Dedifferentiated amniotic fluid mesenchymal stem cell (primary cell): ENCODE measurements at regions not wholly inside any gene's neighbourhood (a gene's known extent, or its start where the extent isn't known, plus 50 kb on each side); places are given as distances from the start of the nearest gene placed in this dataset.
"Not testable (repeated sequence)": the region's sequence is repeated elsewhere in the genome, so short reads cannot be mapped to it uniquely, and the experiment has no call there.

Source experiments
- DNase-seq: peaks from one replicate; pipeline ENCODE4 v3.0.0-alpha.2; 2016; ENCODE audit errors: extremely low spot score

DNA sequence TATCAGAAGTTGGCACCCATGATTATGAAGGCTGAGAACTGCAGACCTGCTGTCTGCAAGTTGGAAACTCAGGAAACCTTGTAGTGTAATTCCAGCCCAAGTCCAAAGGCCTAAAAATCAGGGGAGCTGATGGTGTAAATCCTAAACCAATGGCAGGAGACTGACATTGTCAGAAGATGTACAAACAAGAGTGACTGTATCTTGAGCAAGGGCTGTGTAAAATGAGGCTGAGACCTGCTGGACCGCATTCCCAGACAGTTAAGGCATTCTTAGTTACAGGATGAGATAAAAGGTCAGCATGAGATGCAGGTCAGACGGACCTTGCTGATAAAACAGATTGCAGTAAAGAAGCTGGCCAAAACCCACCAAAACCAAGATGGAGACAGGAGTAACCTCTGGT lies 147.7 kb downstream of the COG6 start:
- no peak for DNase-seq

DNA sequence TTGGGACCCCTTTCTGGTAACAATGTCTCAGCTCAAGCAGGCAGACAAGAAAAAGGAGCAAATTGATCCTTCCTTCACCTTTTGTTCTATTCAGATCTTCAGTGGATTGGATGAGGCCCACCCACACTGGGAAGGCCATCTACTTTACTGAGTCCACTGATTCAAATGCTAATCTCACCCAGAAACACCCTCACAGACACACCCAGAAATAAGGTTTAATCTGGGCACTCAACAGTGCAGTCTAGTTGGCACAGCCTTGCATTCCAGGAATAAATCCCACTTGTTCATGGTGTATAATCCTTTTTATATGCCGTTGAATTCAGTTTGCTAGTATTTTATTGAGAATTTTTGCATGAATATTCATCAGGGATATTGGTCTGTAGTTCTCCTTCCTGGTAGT lies 148.4 kb downstream of the COG6 start:
- DNase-seq: no peak

DNA sequence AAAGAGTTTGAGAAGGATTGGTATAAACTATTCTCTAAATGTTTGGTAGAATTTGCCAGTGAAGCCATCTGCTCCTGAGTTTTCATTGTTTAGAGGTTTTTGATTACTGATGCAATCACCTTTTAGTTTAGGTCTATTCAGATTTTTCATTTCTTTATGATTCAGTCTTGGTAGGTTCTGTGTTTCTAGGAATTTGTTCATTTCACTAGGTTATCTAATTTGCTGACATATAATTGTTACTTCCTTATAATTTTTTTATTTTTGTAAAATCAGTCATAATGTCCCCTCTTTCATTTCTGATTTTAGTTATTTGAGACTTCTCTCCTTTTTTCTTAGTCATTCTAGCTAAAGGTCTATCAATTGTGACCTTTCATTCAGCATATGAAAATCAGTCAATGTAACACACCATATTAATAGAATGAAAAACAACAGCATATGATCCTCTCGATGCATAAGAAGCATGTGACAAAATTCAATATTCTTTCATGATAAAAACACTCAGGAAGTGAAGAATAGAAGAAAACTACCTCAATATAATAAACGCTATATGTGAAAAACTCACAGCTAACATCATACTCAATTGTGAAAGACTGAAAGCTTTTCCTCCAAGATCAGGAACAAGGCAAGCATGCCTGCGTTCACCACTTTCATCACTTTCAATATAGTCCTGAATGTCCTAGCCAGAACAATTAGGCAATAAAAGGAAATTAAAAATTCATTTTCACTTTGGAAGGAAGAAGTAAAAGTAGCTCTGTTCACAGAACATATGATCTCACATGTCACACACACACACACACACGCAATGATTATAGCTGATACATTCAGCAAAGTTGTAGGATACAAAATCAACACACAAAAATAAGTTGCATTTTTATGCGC lies 149.1 kb downstream of the COG6 start:
- no peak for DNase-seq

DNA sequence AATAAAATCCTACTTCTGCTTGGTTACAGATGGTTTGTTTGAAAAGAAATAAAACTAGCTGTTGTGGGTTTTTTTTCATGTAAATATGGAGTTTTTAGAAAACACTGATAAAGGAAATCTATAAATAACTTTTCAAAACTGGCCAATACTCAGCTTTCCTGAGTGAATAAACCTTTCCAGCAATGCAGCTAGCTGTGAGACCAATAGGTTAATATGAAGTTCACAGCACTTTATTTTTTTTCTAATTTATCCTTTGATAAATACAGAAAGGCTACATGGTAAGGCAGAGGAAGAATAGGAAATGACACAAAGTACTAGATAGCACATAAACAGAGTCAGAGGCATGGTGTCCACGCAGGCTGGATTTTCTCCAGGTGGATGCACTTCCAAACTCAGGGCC lies 154.0 kb downstream of the COG6 start:
- no peak for DNase-seq

DNA sequence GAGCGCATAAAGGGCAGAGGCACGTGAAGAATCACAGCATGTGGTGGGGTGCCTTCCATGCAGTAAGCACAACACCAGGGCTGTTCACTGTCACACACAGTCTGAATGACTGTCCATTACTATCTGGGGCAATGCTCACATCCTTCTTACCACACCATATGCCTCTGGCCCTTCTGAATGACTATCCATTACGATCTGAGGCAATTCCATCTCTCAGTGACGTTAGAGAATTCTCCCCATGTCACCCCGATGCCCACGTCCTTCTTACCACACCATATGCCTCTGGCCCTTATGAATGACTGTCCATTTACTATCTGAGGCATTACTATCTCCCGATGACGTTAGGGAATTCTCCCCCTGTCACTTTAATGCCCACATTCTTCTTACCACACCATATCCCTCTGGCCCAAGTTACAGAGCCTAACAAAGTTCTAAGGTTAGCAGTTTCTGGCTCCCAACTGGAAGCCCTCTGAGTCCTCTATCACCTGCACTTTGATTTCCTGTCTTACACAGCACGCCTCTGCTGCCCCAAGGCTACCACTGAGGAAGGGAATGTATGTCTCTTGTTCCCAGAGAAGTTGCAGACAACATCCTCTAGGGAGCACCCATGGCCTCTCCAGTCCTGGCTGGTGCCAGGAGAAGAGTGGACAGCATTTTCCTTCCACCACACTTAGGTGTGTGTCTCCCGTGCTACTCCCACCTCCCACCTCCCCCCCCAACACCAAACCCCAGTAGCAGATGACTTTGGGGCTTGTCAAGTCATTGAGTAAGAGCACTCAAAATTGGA lies 154.8 kb downstream of the COG6 start:
- DNase-seq: no peak

DNA sequence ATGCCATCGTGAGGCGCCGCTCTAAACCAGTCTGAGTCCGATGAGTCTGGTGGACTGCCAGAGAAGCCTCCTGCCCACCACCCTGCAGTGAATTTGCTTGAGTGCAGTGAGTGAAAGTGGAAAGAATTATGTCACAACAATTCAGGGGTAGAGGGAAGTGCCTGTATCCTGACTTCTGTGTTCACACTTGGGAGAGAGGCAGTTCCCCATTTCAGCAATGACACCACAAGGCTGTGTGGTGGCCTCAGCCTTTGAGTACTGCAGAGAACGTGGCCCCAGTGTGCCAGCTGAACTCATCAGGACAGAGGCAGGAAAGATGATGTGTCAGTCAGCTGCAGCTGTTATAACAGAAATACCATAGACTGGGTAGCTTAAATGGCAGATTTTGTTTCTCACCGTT lies 155.6 kb downstream of the COG6 start:
- no peak for DNase-seq

DNA sequence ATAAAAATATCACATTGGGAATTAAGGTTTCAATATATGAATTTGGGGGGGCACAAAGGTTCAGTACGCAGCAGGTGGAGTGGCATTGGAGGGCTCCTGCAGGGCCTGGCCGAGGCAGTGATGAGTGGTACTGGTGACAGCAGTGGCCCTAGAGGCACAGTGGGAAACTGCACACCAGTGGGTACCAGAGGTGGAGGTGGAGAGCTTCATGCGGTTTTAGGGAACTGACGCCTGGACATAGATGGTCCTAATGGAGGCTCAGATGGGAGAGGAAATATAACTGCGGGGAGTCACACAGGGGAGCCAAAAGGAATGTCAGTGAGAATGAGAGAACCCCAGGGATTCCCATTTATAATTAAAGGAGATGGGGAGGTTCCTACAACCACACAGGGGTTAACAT lies 156.2 kb downstream of the COG6 start:
- DNase-seq: no peak

DNA sequence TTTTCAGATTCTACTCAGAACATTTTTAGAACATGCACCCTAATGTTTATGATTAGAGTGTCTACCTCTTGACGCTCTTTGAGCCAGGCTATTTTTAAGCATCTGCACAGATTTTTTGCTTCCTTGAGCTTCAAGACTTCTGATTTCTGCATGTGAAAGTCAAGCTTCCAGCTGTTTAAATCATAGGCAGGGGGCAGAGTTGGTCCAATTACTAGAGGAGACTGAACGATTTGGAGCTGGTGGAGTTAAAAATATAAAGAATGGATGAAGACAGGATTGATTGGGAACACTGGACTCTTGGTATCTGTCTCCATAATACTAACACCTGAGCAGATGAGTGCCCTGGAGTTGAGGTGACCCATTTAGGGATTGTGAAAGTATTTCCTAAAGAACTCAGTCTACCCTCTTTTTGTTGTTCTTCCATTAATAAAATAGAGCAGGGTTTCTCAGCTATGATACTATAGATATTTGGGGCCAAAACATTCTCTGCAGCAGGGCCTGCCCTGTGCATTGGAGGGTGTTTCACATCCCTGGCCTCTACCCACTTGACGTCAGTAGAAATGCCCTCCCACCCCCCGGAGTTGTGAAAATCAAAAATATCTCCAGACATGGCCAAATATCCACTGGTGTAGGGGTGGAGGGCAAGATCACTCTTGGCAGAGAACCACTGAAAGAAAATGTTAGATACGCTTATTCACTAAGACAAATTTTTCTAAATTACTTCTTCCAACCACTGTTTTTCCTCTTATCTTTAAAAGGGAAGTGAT lies 160.1 kb downstream of the COG6 start:
- DNase-seq: no peak

DNA sequence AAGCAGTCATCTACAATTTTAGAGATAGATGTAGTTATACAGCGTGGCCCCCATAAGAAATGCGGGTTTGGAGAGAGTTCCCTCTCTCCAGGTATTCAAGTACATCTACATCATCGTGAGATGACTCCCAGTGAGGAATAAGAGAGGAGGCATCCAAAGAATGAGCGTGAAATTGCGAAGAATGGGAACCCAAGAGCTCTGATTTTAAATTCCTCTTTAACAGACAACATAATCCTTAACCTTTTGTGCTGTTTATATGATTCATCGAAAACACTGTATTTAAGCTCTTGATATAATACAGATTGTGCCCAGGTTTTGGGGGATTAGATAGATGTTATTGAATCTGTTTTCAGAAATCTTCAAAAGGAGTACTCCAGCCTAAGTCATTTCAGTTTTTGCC lies 161.5 kb downstream of the COG6 start:
- DNase-seq: no peak

DNA sequence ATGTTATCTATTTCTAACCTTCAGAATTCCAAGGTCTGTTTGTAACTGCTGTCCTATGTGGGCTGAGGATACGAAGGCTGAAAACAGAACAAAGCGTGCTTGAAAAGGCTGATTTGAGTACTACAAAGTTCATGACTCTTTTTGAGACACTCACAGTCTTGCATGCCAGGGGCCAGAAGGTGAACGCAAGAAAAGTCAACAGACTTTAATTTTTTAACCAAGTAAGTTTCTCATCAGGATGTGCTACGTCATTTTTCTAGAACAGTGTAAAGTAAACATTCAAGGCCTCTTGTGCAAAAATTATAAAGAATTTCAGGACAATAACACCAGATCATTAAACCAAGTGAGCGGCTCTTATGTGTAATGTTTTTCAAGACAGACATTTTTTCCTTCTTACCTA lies 163.5 kb downstream of the COG6 start:
- no peak for DNase-seq

DNA sequence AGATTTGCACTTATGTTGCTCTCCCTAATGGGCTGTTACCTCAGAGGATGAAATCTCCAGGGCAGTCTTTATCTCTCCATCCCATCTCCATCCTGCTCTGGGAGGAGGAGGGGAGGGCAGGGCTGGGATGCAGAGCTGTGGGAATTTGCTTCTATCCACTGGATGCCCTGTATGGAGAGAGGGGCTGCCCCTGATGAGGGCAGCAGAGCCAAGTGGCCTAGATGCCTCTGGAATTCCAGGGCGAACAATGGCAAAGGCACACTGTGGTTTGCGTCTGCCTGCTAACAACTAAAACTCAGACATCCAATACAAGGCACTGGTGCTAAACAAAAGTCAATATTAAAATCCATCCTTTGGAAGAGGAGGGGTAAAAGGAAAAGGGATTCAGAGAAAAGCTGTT lies 165.1 kb downstream of the COG6 start:
- no peak for DNase-seq

DNA sequence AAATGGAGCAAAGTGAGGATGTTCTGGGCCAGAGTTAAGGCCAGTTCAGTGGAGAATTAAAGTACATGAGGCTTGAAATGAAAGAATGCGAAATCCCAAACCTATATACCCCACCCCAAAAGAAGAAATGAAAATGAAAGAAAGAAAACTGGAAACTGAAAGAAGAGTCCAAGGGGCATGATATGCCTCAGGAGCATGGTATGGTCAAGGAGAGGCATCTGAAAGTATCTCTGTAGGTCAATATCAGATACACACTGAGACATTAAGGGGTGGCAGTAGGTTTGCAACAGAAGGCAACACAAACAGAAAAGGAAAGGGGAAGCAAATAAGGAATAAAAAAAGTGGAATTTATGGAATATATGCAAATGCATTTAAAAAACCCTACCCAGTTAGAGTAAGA lies 166.5 kb downstream of the COG6 start:
- no peak for DNase-seq

DNA sequence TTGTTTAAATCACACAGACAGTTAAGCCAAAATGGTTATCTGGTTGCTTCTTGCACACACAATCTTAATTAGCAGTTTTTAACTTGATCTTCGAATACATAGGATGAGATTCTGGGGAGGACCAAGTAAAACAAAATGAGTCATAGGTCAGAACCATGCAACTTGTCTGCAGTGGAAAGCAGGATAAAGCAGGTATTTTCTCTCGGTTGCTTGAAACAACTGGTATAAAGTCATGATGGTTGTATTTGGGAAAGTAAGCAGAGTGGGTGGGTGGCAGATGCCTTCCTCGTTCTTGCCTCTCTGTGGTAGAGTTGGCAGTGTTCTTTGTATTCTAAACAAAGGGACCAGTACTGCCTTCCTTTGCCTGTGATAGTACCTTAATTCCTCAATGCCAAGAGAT lies 167.0 kb downstream of the COG6 start:
- no peak for DNase-seq

DNA sequence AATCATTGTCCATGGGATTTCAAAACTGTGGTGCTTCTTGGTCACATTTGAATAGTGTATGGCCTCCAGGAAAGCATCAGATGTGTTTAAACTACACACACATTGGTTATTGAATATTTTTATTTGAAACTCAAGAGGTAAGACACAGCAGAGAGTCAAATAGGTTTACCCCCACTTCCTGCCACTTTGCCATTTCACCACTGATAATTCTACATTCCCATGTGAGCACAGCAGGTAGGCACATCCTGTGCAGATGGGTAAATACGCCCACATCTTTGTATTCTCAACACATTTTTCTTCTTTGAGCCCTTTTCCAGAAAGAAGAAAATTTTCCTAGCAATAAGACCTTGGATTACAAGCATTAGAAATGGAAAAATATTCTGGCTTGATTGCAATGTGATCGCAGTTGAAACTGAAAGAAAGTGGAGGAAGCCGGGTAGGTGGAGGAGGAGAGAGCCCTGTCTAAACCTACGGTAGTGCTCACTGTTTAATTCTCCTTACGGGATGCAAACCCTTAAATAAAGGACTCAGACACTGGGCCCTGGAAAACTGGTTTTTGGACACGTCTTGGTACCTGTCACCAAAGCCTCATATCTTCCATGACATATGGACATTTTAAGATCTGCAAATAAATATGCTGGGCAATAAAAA lies 167.7 kb downstream of the COG6 start:
- DNase-seq: no peak

DNA sequence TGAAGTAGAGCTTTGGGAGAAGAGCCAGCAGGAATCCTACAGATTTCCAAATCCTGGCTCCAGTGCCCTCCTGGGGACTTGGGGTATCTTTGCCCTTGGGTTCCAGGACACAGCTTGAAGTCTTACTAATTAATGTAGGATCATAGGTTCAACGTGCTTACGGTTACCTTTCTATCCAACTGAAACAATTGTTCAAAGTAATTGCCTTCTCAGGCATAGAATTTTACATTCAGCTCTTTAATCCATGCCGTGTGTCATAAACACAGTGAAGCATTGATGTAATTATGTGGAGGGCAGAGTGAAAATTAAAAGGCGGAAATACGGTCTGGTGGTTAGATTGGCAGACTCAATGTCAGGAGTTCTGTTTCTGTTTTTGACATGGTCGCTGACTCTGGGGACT lies 170.4 kb downstream of the COG6 start:
- no peak for DNase-seq

DNA sequence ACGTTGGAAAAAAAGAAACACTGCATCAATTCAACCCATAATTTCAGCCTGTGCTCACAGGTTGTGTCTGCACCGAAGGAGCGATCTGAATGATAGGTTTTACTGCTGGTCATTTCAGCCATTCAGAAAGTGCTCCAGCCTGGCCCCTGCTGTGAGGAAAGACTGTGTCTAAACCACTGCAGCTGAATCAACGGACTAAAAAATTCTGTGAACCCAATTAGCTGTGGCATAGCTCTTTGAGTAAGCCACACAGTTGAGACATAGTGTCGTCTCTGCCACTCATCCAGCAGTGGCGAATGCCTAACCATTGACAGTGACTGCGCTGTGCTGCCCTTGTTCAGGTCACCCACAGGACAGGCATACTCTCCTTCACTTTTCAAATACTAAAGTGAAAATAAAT lies 179.8 kb downstream of the COG6 start:
- no peak for DNase-seq

DNA sequence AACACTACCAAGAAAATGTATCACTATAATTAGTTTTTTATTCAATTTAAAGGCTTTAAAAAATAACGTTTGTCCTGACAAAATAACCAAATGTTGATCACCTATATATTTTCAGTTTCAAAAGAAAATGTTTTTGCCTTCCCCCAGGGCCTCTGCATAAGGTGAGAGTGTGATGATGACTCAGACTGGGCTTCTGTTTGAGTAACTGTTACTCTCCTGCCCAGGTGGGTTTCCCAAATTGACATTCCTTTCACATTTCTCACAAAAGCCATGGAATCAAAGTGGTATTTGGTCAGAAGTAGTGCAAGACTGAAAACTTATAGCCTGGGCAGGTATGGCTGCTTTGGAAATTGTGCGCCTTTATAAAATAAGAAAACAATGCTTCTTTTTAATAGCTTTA lies 180.6 kb downstream of the COG6 start:
- DNase-seq: no peak

DNA sequence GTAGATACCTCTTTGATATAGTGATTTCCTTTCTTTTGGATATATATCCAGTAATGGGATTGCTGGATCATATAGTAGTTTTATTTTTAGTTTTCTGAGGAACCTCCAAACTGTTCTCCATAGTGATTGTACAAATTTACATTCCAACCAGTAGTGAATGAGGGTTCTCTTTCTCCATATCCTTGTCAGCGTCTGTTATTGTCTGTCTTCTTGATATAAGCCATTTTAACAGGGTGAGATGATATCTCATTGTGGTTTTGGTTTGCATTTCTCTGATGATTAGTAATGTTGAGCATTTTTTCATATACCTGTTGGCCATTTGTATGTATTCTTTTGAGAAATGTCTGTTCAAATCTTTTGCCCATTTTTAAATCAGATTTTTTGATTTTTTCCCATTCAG lies 182.4 kb downstream of the COG6 start:
- not testable (repeated sequence) for DNase-seq

DNA sequence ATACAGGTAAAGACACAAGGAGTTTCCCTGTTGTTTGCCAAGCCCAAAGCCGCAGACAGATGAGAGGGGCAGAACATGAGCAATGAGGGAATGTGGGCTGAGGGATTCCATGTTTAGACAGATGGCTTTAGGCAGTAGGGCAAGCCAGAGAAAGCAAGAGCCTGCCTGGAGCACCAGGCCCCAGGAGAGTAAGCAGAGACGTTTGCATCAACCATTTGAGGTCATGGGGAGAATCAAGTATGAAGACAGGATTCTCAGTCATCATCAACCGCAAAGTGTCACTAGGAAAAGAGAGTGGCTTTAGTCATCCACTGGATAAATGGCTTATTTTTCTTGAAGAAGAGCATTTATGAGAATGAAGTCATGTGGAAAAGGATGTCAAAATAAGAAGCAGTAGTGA lies 184.7 kb downstream of the COG6 start:
- no peak for DNase-seq

DNA sequence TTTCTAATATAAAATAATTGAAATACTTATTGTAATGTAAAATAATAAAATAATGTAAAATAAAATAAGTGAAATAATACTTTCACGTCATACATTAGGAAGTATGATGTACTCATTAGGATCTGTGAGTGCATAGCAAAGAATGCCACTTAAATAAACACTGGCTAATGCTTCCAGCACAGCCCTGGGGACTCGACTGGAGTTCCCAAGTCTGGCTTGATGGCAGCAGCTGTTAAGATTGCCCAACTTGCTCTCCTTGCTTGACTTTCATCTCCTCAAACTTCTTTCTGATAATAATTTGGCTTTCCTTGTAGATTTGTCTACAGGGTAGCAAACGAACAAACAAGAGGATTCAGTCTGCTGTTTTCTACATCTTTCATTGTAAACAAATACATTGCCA lies 191.9 kb downstream of the COG6 start:
- no peak for DNase-seq

DNA sequence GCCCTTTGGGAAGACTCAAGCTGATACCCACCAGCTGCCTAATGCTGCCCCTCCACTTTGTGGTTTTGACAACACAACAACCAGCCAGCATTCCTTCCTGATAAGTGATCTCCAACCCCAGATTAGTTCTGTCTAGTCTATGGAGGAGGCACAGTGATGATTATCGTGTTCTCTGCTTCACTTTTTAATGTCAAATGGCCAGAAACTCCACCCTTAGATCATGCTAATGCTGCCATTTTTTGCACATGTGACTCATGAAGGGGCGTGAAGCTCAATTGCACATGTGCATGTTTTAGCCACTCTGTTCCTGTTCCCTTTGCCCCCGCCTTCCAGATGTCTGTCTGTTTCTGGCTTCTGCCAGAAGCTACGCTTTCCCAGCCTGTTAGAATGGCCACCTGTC lies 199.8 kb downstream of the COG6 start:
- DNase-seq: no peak

DNA sequence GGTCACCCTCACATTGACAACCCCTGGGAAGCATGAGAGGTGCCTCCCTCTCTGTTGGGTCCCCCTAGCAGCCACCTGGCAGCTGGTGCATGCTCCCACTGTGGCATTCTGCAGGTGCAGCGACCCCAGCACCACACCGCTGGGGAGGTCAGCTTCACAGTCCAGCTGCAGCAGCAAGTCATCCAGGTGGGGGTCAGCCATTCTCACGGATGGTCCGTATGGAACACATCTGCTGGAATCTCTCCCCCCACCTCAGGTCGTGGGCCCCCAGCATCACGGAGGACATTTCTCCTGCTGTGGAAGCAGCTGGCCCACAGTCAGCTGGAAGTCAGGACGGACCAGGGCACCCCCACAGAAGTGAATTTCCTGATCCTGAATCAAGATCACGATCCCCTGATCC lies 201.3 kb downstream of the COG6 start:
- DNase-seq: no peak
